Breast epithelium (tissue), 3 donors: ENCODE measurements at regions not wholly inside any gene's neighbourhood (a gene's known extent, or its start where the extent isn't known, plus 50 kb on each side); places are given as distances from the start of the nearest gene placed in this dataset.

Source experiments
- POLR2AphosphoS5 ChIP-seq, 3 donors: sonication (generic); formaldehyde crosslinking; IDR thresholded peaks; one replicate each; pipeline ENCODE4 v1.6.1; 2017; ENCODE audit warnings: antibody characterized with exemption in 3 of 3
- TF ChIP-seq, protein P1 (sequence below), 3 donors: fragments of 450-650 bp; IDR thresholded peaks; one replicate each; pipeline ENCODE4 v1.5.1; 2016 to 2017; ENCODE audit warnings: antibody characterized with exemption in 3 of 3, mild to moderate bottlenecking in 3 of 3, moderate library complexity in 3 of 3

DNA sequence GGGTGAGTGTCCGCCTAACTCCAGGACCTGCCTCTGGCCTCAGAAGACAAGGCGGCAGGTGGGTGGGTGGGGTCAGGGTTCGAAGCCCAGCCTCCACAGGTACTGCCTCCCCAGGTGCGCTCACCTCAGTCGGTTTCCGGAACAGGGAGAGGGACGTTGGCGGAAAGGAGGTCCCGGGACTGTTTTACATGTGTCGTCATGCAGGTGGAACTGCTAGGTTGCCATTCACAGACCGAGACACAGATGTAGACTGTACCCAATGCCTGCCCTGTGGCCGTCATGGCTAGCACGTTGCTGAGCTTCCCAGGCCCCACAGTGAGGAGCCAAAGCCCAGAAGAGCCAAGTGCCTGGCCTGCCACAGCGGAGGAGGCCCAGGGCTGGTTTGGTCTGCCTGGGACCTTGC, 284.0 kb upstream of the HS6ST1 start:
- TF ChIP-seq, protein P1, sequence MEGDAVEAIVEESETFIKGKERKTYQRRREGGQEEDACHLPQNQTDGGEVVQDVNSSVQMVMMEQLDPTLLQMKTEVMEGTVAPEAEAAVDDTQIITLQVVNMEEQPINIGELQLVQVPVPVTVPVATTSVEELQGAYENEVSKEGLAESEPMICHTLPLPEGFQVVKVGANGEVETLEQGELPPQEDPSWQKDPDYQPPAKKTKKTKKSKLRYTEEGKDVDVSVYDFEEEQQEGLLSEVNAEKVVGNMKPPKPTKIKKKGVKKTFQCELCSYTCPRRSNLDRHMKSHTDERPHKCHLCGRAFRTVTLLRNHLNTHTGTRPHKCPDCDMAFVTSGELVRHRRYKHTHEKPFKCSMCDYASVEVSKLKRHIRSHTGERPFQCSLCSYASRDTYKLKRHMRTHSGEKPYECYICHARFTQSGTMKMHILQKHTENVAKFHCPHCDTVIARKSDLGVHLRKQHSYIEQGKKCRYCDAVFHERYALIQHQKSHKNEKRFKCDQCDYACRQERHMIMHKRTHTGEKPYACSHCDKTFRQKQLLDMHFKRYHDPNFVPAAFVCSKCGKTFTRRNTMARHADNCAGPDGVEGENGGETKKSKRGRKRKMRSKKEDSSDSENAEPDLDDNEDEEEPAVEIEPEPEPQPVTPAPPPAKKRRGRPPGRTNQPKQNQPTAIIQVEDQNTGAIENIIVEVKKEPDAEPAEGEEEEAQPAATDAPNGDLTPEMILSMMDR (IDR thresholded peaks at IDR 0.05): no peak
- TF ChIP-seq POLR2AphosphoS5 (IDR thresholded peaks at IDR 0.05): no peak
